K562 (cell line): ENCODE measurements at regions not wholly inside any gene's neighbourhood (a gene's known extent, or its start where the extent isn't known, plus 50 kb on each side); places are given as distances from the start of the nearest gene placed in this dataset.

Experiments
- ATAC-seq: fragments of 200-7000 bp; cut with Tn5 transposase; 3 replicates; pipeline ENCODE4 v1.9.1; 2020; ENCODE audit warnings: moderate library complexity
- BruUV-seq: library from RNA; stranded (reverse); fragments of 400-500 nt; replicated peaks from 2 replicates; lab custom pipeline; 2021; lab: Mats Ljungman, UMichigan
- CTCF ChIA-PET: fragments of 300-600 bp; formaldehyde crosslinking; extraction: SDS; loops from one replicate; lab custom pipeline; 2021; ENCODE audit warnings: low intra/inter-chr PET ratio; lab: Yijun Ruan, JAX
- POLR2A ChIA-PET: fragments of 300-600, 350-650 bp; sonication (Branson Sonifier 250); formaldehyde crosslinking; extraction: SDS; loops from one replicate; lab custom pipeline; 2021; ENCODE audit warnings: antibody characterized with exemption, inconsistent platforms; lab: Yijun Ruan, JAX
- DNase-seq, 4 experiments: peaks; one replicate each; pipeline versions ENCODE4 v3.0.0 to v3.0.0-alpha.2; 2011 to 2018; ENCODE audit warnings: low spot score in 3 of 4, mixed read lengths in 3 of 4; ENCODE audit errors: extremely low read depth in 1 of 4
- FAIRE-seq: peaks from 2 replicates; lab custom pipeline; 2011; peaks lifted over from hg19 to GRCh38; lab: Jason Lieb, UNC
- H2AFZ ChIP-seq: 2 replicates; pipeline ENCODE4 v1.6.0; 2011; ENCODE audit warnings: low read depth, low read length, control low read depth, inconsistent platforms
- H3K27ac ChIP-seq: fragments of 200-600 bp; 3 replicates; pipeline ENCODE4 v1.8.0; 2011; ENCODE audit warnings: low read depth, mild to moderate bottlenecking, control low read depth, inconsistent platforms, low read length, moderate library complexity, mixed read lengths; ENCODE audit errors: extremely low read depth
- H3K27me3 ChIP-seq, 2 experiments: fragments of 300-600 bp in 1 of 2; 2 replicates in 1 of 2; 3 replicates in 1 of 2; pipeline versions ENCODE4 v1.6.0 to v1.8.0; 2011; ENCODE audit warnings: inconsistent platforms in 2 of 2, low read length in 2 of 2, mild to moderate bottlenecking in 1 of 2, mixed read lengths in 1 of 2, moderate library complexity in 1 of 2; ENCODE audit not compliant: control insufficient read depth in 2 of 2, insufficient read depth in 2 of 2
- H3K36me3 ChIP-seq: fragments of 300-600 bp; 3 replicates; pipeline ENCODE4 v1.8.0; 2011; ENCODE audit warnings: mild to moderate bottlenecking, low read length, inconsistent platforms; ENCODE audit not compliant: control insufficient read depth, insufficient read depth
- H3K4me1 ChIP-seq, 2 experiments: fragments of 200-600 bp in 1 of 2; replicated peaks in 1 of 2; 2 replicates in 1 of 2; 3 replicates in 1 of 2; pipeline versions ENCODE4 v1.5.1 to v1.8.0; 2011; ENCODE audit warnings: inconsistent platforms in 2 of 2, low read length in 2 of 2, mild to moderate bottlenecking in 1 of 2, mixed read lengths in 1 of 2, moderate library complexity in 1 of 2; ENCODE audit not compliant: control insufficient read depth in 2 of 2, insufficient read depth in 2 of 2
- H3K4me2 ChIP-seq: 2 replicates; pipeline ENCODE4 v1.6.1; 2011; ENCODE audit warnings: low read length, control low read depth, inconsistent platforms, mixed read lengths; ENCODE audit not compliant: insufficient read depth
- H3K4me3 ChIP-seq: fragments of 200-600 bp; sonication (generic), shearing (Covaris generic); 2 replicates; pipeline ENCODE4 v1.5.1; 2016; ENCODE audit warnings: control low read depth, inconsistent platforms
- H3K79me2 ChIP-seq: fragments of 200-600 bp; 3 replicates; pipeline ENCODE4 v1.8.0; 2011; ENCODE audit warnings: low read length, inconsistent platforms; ENCODE audit not compliant: control insufficient read depth, insufficient read depth
- H3K9ac ChIP-seq, 2 experiments: 2 replicates each; pipeline versions ENCODE4 v1.6.0 to v1.6.1; 2011; ENCODE audit warnings: low read depth in 2 of 2, low read length in 2 of 2, control low read depth in 1 of 2, inconsistent platforms in 1 of 2, mild to moderate bottlenecking in 1 of 2, mixed read lengths in 1 of 2; ENCODE audit not compliant: insufficient read depth in 1 of 2
- H3K9me1 ChIP-seq: one replicate; pipeline ENCODE4 v1.6.0; 2011; ENCODE audit warnings: inconsistent platforms, mild to moderate bottlenecking, low read length, moderate library complexity; ENCODE audit not compliant: control insufficient read depth, insufficient read depth
- H3K9me3 ChIP-seq: replicated peaks from 2 replicates; pipeline ENCODE4 v1.5.1; 2011; ENCODE audit warnings: low read depth, low read length, inconsistent platforms; ENCODE audit not compliant: control insufficient read depth, insufficient read depth
- H4K20me1 ChIP-seq: replicated peaks from 2 replicates; pipeline ENCODE4 v1.6.1; 2011; ENCODE audit warnings: low read length, inconsistent platforms, mixed read lengths; ENCODE audit not compliant: control insufficient read depth, insufficient read depth
- CTBP1 ChIP-seq: fragments of 450-650 bp; IDR thresholded peaks from 2 replicates; pipeline ENCODE4 v1.6.1; 2016; ENCODE audit warnings: borderline replicate concordance
- DNMT1 ChIP-seq: fragments of 450-650 bp; IDR thresholded peaks from 2 replicates; pipeline ENCODE4 v1.6.1; 2016; ENCODE audit warnings: antibody characterized with exemption, mild to moderate bottlenecking
- E2F3 ChIP-seq: fragments of 250-450 bp; sonication (Bioruptor Pico); IDR thresholded peaks from 2 replicates; pipeline ENCODE4 v1.4.0; 2020; ENCODE audit warnings: mild to moderate bottlenecking
- FOSL1 ChIP-seq: fragments of 200-800 bp; sonication (Bioruptor generic); conservative IDR thresholded peaks from 2 replicates; pipeline ENCODE4 v1.6.1; 2016; ENCODE audit warnings: missing genetic modification characterization, missing compliant biosample characterization
- GTF2E2 ChIP-seq: fragments of 200-800 bp; sonication (Bioruptor generic); IDR thresholded peaks from 2 replicates; pipeline ENCODE4 v1.6.1; 2016; ENCODE audit warnings: missing genetic modification characterization, missing compliant biosample characterization
- JUND ChIP-seq, 2 experiments: IDR thresholded peaks; 2 replicates in 1 of 2; 3 replicates in 1 of 2; pipeline ENCODE4 v1.6.1; 2011; ENCODE audit warnings: borderline replicate concordance in 2 of 2, low read depth in 2 of 2, low read length in 2 of 2, improper control_type of control experiment in 1 of 2, missing biosample characterization in 1 of 2, missing genetic modification characterization in 1 of 2, missing genetic modification reagents in 1 of 2
- MTA1 ChIP-seq: fragments of 450-650 bp; IDR thresholded peaks from 2 replicates; pipeline ENCODE4 v1.6.1; 2017; ENCODE audit warnings: borderline replicate concordance
- MTA2 ChIP-seq: fragments of 450-650 bp; IDR thresholded peaks from 2 replicates; pipeline ENCODE4 v1.6.1; 2016; ENCODE audit warnings: low read depth
- NRF1 ChIP-seq, 2 experiments: fragments of 450-650 bp; IDR thresholded peaks in 1 of 2; conservative IDR thresholded peaks in 1 of 2; 2 replicates each; pipeline ENCODE4 v1.6.1; 2014; ENCODE audit warnings: mild to moderate bottlenecking in 2 of 2
- OTX1 ChIP-seq: fragments of 450-650 bp; formaldehyde crosslinking; IDR thresholded peaks from 2 replicates; pipeline ENCODE4 v1.4.0; 2022; ENCODE audit warnings: mild to moderate bottlenecking
- RHOXF2B ChIP-seq: fragments of 250-450 bp; sonication (Bioruptor Pico); conservative IDR thresholded peaks from 2 replicates; pipeline ENCODE4 v1.5.1; 2021
- SMARCB1 ChIP-seq: IDR thresholded peaks from 2 replicates; pipeline ENCODE4 v1.6.1; 2011; ENCODE audit warnings: improper control_type of control experiment, low read depth; ENCODE audit not compliant: insufficient read length
- SUPT5H ChIP-seq: fragments of 450-650 bp; IDR thresholded peaks from 2 replicates; pipeline ENCODE4 v1.6.1; 2016
- TEAD4 ChIP-seq, 2 experiments: sonication (generic) in 1 of 2; formaldehyde crosslinking in 1 of 2; IDR thresholded peaks; 2 replicates each; pipeline versions ENCODE4 v1.6.1 to v1.8.0; 2012 to 2022; ENCODE audit warnings: borderline replicate concordance in 1 of 2, inconsistent platforms in 1 of 2, low read length in 1 of 2, mild to moderate bottlenecking in 1 of 2, missing genetic modification reagents in 1 of 2
- ZNF184 ChIP-seq: sonication (generic); formaldehyde crosslinking; IDR thresholded peaks from 2 replicates; pipeline ENCODE4 v1.5.0; 2020; ENCODE audit warnings: missing genetic modification reagents
- in situ Hi-C: fragments of 300-500 bp; cut with MboI; formaldehyde crosslinking; loops from 4 replicates; pipeline ENCODE4 v1.15.0; 2018; ENCODE audit warnings: inconsistent platforms, mixed read lengths
- intact Hi-C: fragments of 100-400 bp; cut with micrococcal nuclease; formaldehyde crosslinking; loops from 2 replicates; pipeline ENCODE4 v1.14.2; 2022
- TF ChIP-seq, protein P1 (sequence below): IDR thresholded peaks from 2 replicates; pipeline ENCODE4 v1.6.1; 2011; ENCODE audit warnings: borderline replicate concordance, low read depth, mild to moderate bottlenecking, moderate library complexity, low read length; ENCODE audit not compliant: insufficient read depth, poor library complexity, severe bottlenecking
- TF ChIP-seq, protein P2 (sequence below): fragments of 250-450 bp; sonication (Bioruptor Pico); IDR thresholded peaks from 2 replicates; pipeline ENCODE4 v1.8.0; 2022; ENCODE audit warnings: inconsistent platforms, mild to moderate bottlenecking, moderate library complexity, borderline replicate concordance
- TF ChIP-seq, protein P3 (sequence below): sonication (generic); formaldehyde crosslinking; IDR thresholded peaks from 2 replicates; pipeline ENCODE4 v1.8.1; 2023; ENCODE audit warnings: mild to moderate bottlenecking, missing genetic modification reagents

DNA sequence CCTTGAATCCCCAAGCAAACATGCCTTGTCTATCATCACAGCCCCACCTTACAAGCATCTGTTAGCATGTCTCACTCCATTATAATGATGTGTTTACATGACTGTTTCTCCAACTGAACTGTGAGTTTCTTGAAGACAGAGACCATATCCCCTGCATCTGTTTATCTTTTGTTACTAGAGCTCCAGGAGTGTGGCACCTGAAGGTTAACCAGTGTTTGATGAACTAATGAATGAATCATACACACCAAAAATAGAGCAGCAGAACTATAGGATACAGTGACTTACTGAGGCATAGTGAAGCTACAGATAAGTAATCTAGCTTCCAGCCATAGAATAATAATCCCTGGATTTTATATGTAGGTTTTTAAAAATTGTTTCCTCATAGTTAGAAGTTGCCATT, 331.0 kb downstream of the PCDH7 start:
- FAIRE-seq (no peak), ATAC-seq (no peak)
- no TSS peak for BruUV-seq
- no peak for TF ChIP-seq SMARCB1
- no peak for TF ChIP-seq CTBP1
- TF ChIP-seq ZNF184 (CRISPR knock-in tag): no peak
- no peak for TF ChIP-seq DNMT1
- TF ChIP-seq RHOXF2B: no peak
- TF ChIP-seq, protein P1, sequence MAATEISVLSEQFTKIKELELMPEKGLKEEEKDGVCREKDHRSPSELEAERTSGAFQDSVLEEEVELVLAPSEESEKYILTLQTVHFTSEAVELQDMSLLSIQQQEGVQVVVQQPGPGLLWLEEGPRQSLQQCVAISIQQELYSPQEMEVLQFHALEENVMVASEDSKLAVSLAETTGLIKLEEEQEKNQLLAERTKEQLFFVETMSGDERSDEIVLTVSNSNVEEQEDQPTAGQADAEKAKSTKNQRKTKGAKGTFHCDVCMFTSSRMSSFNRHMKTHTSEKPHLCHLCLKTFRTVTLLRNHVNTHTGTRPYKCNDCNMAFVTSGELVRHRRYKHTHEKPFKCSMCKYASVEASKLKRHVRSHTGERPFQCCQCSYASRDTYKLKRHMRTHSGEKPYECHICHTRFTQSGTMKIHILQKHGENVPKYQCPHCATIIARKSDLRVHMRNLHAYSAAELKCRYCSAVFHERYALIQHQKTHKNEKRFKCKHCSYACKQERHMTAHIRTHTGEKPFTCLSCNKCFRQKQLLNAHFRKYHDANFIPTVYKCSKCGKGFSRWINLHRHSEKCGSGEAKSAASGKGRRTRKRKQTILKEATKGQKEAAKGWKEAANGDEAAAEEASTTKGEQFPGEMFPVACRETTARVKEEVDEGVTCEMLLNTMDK: no peak
- TF ChIP-seq MTA2: no peak
- TF ChIP-seq, protein P2, sequence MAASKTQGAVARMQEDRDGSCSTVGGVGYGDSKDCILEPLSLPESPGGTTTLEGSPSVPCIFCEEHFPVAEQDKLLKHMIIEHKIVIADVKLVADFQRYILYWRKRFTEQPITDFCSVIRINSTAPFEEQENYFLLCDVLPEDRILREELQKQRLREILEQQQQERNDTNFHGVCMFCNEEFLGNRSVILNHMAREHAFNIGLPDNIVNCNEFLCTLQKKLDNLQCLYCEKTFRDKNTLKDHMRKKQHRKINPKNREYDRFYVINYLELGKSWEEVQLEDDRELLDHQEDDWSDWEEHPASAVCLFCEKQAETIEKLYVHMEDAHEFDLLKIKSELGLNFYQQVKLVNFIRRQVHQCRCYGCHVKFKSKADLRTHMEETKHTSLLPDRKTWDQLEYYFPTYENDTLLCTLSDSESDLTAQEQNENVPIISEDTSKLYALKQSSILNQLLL (CRISPR knock-in tag): no peak
- TF ChIP-seq, protein P3, sequence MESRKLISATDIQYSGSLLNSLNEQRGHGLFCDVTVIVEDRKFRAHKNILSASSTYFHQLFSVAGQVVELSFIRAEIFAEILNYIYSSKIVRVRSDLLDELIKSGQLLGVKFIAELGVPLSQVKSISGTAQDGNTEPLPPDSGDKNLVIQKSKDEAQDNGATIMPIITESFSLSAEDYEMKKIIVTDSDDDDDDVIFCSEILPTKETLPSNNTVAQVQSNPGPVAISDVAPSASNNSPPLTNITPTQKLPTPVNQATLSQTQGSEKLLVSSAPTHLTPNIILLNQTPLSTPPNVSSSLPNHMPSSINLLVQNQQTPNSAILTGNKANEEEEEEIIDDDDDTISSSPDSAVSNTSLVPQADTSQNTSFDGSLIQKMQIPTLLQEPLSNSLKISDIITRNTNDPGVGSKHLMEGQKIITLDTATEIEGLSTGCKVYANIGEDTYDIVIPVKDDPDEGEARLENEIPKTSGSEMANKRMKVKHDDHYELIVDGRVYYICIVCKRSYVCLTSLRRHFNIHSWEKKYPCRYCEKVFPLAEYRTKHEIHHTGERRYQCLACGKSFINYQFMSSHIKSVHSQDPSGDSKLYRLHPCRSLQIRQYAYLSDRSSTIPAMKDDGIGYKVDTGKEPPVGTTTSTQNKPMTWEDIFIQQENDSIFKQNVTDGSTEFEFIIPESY: no peak
- TF ChIP-seq GTF2E2 (tag): no peak
- no peak for TF ChIP-seq JUND (IDR thresholded peaks at IDR 0.05; ENCODE audit: borderline replicate concordance, low read depth, low read length)
- TF ChIP-seq JUND (tag; IDR thresholded peaks at IDR 0.05; ENCODE audit: borderline replicate concordance, low read depth, low read length): no peak
- no peak for TF ChIP-seq MTA1
- no peak for TF ChIP-seq NRF1 (conservative IDR thresholded peaks at IDR 0.05 in 1 of 2, IDR thresholded peaks at IDR 0.05 in 1 of 2)
- no peak for TF ChIP-seq SUPT5H
- no peak for TF ChIP-seq TEAD4 (IDR thresholded peaks at IDR 0.05; ENCODE audit: low read length)
- TF ChIP-seq TEAD4 (CRISPR knock-in tag; IDR thresholded peaks at IDR 0.05; ENCODE audit: borderline replicate concordance): no peak
- TF ChIP-seq FOSL1 (tag): no peak
- no peak for TF ChIP-seq OTX1 (CRISPR knock-in tag)
- no peak for TF ChIP-seq E2F3

More for the DNA sequence above, 331.0 kb downstream of the PCDH7 start:
- DNase-seq: no peak
- in situ Hi-C loops: no loop called here
- no peak overlapping the region for H3K27ac ChIP-seq
- intact Hi-C loops: no loop called here
- ChIA-PET CTCF (no interaction called here), POLR2A (no interaction called here)
- no peak overlapping the region for H2AFZ ChIP-seq
- no peak overlapping the region for H3K4me3 ChIP-seq
- H3K4me2 ChIP-seq: no peak overlapping the region
- no peaks in the 10 kb centered on the region for H3K79me2 ChIP-seq
- H4K20me1 ChIP-seq: no peaks in the 10 kb centered on the region
- H3K9ac ChIP-seq: no peak overlapping the region
- no peaks in the 10 kb centered on the region for H3K4me1 ChIP-seq
- H3K9me3 ChIP-seq: no peaks in the 10 kb centered on the region
- H3K27me3 ChIP-seq: no peaks in the 10 kb centered on the region
- no peaks in the 10 kb centered on the region for H3K9me1 ChIP-seq
- H3K36me3 ChIP-seq: no peaks in the 10 kb centered on the region
